Psoas muscle (tissue), 7 donors: ENCODE measurements at regions not wholly inside any gene's neighbourhood (a gene's known extent, or its start where the extent isn't known, plus 50 kb on each side); places are given as distances from the start of the nearest gene placed in this dataset.

Experiments
- ATAC-seq, 4 donors: fragments of 200-7000 bp; cut with Tn5 transposase; one replicate each; pipeline ENCODE4 v1.9.1; 2020; ENCODE audit warnings: moderate library complexity in 3 of 4, mild to moderate bottlenecking in 2 of 4
- DNase-seq, 2 donors: peaks; one replicate each; pipeline ENCODE4 v3.0.0-alpha.2; 2020
- H3K27ac ChIP-seq: fragments of 200-600 bp; one replicate; pipeline ENCODE4 v1.8.0; 2022
- H3K27me3 ChIP-seq, 3 donors: fragments of 200-600 bp in 1 of 3; one replicate each; pipeline versions ENCODE4 v1.6.1 to v1.8.0; 2013 to 2022; ENCODE audit warnings: low read length in 2 of 3, mild to moderate bottlenecking in 2 of 3, moderate library complexity in 1 of 3; ENCODE audit not compliant: insufficient read depth in 3 of 3
- H3K36me3 ChIP-seq, 2 donors: fragments of 200-600 bp in 1 of 2; one replicate each; pipeline versions ENCODE4 v1.6.1 to v1.8.0; 2013 to 2022; ENCODE audit warnings: low read depth in 1 of 2, mild to moderate bottlenecking in 1 of 2, moderate library complexity in 1 of 2; ENCODE audit not compliant: insufficient read depth in 1 of 2
- H3K4me1 ChIP-seq: fragments of 200-600 bp; one replicate; pipeline ENCODE4 v1.8.0; 2022
- H3K4me3 ChIP-seq: fragments of 200-600 bp; one replicate; pipeline ENCODE4 v1.8.0; 2022; ENCODE audit warnings: mild to moderate bottlenecking
- H3K9me3 ChIP-seq: fragments of 200-600 bp; one replicate; pipeline ENCODE4 v1.8.0; 2022
- CTCF ChIP-seq: fragments of 200-600 bp; IDR thresholded peaks from one replicate; pipeline ENCODE4 v1.8.0; 2022; ENCODE audit warnings: antibody characterized with exemption
- WGBS, 3 donors: extraction: QIAGEN DNeasy Blood & Tissue Kit; methylation state at CpG; one replicate each; pipeline versions ENCODE4 v1.1.6 to v1.1.7; 2013; 5-methylcytosine and 5-hydroxymethylcytosine counted together
- intact Hi-C, 2 donors: fragments of 100-400 bp; cut with DNase I; formaldehyde crosslinking; loops; one replicate each; pipeline versions ENCODE4 v1.11.0 to v1.14.2; 2022
- donor health status: healthy with polysubstance abuse.
- donor health status: DM: no; HTN: no; CAD: no; lungs with moderate emphysema.
- donor health status: Bipolar disorder and iron deficiency.
- donor health status: healthy.
- donor health status: DM: yes; HTN: yes; CAD: no.
- donor health status: DM: no; HTN: no; CAD: no.
- donor health status: DM: yes; HTN: yes; CAD: no.

GRCh38 chr7:45368129-45368807, 205.9 kb upstream of the ADCY1 start:
- DNase-seq = no peak
- Histone ChIP-seq H3K27me3 (no peaks in the 10 kb centered on the region), H3K36me3 (no peaks in the 10 kb centered on the region), H3K4me1 (no peaks in the 10 kb centered on the region), H3K27ac (no peak overlapping the region), H3K4me3 (no peak overlapping the region), H3K9me3 (peaks cover 4% of the 10 kb centered on the region)
- no peak for ATAC-seq
- intact Hi-C loops = no loop called here
- no peak for TF ChIP-seq CTCF

- TF ChIP-seq CTCF = no peak
- no peak for ATAC-seq
- no peak for DNase-seq
- no peaks in the 10 kb centered on the region for H3K9me3 ChIP-seq
- H3K27me3 ChIP-seq = no peaks in the 10 kb centered on the region
- no peak overlapping the region for H3K27ac ChIP-seq
- H3K36me3 ChIP-seq = no peaks in the 10 kb centered on the region
- intact Hi-C loops = loop anchor here in 1 of 2 donors (10.0 kb wide), 1 partner anchor 120 kb away; no protein-coding TSS in a partner anchor
- 72 to 77% (median 75%) methylated on average over 4 of the region's 4 CpGs for WGBS, 3 donors
- no peak overlapping the region for H3K4me3 ChIP-seq
- no peaks in the 10 kb centered on the region for H3K4me1 ChIP-seq
These were observed 189.7 kb upstream of the ADCY1 start for GRCh38 chr7:45384499-45384898.

GRCh38 chr7:45387837-45388236, 186.3 kb upstream of the ADCY1 start:
- Histone ChIP-seq H3K4me3 (no peak overlapping the region), H3K27ac (no peak overlapping the region), H3K36me3 (no peaks in the 10 kb centered on the region), H3K4me1 (no peaks in the 10 kb centered on the region), H3K9me3 (no peaks in the 10 kb centered on the region), H3K27me3 (no peaks in the 10 kb centered on the region)
- DNase-seq (no peak), ATAC-seq (no peak)
- WGBS, 3 donors = 73 to 79% (median 77%) methylated on average over 4 of the region's 4 CpGs
- TF ChIP-seq CTCF = no peak
- intact Hi-C loops = loop anchor here in 1 of 2 donors (10.0 kb wide), 1 partner anchor 117 kb away; no protein-coding TSS in a partner anchor

- H3K4me3 ChIP-seq = no peak overlapping the region
- ATAC-seq = no peak
- H3K27me3 ChIP-seq = no peaks in the 10 kb centered on the region
- intact Hi-C loops = loop anchor here in 1 of 2 donors (10.0 kb wide), 1 partner anchor 116 kb away; no protein-coding TSS in a partner anchor
- no peak for DNase-seq
- no peak overlapping the region for H3K27ac ChIP-seq
- no peaks in the 10 kb centered on the region for H3K4me1 ChIP-seq
- TF ChIP-seq CTCF = no peak
- H3K9me3 ChIP-seq = no peaks in the 10 kb centered on the region
- H3K36me3 ChIP-seq = no peaks in the 10 kb centered on the region
- WGBS, 3 donors = 47 to 53% (median 50%) methylated on average over 7 of the region's 7 CpGs
These were observed 184.9 kb upstream of the ADCY1 start for GRCh38 chr7:45389073-45389872.
